Iris pigment epithelial cell (primary cell): ENCODE measurements at regions not wholly inside any gene's neighbourhood (a gene's known extent, or its start where the extent isn't known, plus 50 kb on each side); places are given as distances from the start of the nearest gene placed in this dataset.

Experiments used
- DNase-seq: peaks from one replicate; pipeline ENCODE4 v3.0.0-alpha.2; 2011; ENCODE audit warnings: low read depth

DNA sequence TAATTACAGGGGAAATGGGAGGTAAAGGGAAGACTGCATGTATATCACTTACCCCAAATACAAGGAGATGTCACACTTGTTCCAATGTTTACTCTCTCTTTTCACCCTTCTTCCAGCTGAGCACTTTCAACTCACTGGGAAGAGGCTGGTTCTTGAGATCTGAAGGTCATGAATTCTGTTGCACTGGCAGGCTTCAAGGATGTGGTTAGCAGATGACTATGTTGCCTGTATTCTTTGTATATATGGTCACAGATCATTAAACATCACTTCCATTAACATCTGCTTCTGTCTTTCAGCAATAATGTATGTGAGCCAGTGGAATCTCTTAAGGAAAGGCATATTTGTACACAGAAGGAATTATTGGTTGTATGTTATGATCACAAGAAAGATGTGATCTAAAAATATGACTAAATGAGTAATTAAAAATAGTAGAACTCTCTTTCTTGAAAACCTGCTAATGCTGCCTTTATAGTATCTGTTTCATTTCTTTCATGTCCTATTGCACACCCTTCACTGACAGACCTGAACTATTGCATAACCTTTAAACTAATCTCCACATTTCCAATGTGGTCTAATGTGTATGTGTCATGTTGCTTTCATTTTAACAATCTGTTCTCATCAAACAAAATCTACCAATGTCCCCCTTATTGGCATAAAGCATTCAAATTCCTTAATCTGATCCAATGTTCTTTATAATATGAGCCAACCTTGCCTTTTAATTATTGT lies 131.4 kb upstream of the EPHA7 start:
- DNase-seq: peak; percentile 3

GRCh38 chr6:93549868-93550267 lies 130.5 kb upstream of the EPHA7 start:
- no peak for DNase-seq

GRCh38 chr6:93524671-93525451 lies 105.5 kb upstream of the EPHA7 start:
- no peak for DNase-seq

GRCh38 chr6:93523365-93523764 lies 104.0 kb upstream of the EPHA7 start:
- no peak for DNase-seq

DNA sequence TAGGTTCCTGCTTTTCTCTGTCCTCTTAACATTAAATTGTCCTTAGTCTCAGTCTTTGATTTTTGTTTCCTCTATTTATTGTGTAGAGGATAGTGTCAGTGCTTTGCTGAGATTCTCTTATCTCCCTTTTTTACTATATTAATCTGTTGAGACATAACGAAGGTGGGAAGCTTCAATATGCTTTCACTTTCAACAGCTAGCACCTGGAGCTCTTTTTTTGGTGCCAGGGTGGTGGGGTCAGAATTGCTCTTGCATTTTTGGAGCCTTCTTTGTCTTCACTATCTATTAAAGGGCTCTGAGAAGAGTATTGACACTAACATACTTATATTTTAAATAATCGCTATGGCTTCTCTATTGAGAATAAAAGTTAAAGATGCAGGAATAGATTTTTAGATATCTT lies 97.1 kb upstream of the EPHA7 start:
- no peak for DNase-seq

DNA sequence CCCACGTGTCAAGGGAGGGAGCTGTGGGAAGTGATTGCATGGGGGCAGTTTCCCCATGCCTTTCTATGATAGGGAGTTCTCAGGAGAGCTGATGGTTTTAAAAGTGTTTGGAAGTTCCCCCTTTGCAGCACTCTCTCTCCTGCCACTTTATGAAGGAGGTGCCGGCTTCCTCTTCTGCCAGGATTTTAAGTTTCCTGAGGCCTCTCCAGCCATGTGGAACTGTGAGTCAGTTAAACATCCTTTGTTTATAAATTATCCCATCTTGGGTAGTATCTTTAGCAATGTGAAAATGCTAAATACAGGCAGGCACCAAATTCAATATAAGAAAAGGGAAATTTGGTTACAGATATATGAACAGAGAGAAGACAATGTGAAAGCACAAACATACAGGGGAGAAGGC lies 96.4 kb upstream of the EPHA7 start:
- no peak for DNase-seq

DNA sequence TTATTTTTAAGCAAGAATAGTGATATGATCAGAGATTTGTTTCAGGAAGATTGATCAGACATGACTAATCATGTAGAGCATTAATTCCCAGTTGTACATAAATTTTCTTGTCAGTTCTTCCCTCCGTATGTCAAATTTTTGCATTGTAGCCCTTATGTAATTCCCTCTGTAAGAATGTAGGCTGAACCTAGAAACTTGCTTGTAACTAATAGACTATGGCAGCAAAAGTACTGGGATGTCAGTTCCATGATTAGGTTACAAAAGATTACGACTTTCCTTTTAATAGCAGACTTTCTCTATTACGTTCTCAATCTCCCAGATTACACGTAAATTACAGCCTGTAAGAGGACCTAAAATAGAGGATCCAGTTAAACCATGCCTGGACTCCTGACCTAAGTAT lies 79.4 kb upstream of the EPHA7 start:
- DNase-seq: no peak

GRCh38 chr6:93496548-93496947 lies 77.2 kb upstream of the EPHA7 start:
- no peak for DNase-seq

DNA sequence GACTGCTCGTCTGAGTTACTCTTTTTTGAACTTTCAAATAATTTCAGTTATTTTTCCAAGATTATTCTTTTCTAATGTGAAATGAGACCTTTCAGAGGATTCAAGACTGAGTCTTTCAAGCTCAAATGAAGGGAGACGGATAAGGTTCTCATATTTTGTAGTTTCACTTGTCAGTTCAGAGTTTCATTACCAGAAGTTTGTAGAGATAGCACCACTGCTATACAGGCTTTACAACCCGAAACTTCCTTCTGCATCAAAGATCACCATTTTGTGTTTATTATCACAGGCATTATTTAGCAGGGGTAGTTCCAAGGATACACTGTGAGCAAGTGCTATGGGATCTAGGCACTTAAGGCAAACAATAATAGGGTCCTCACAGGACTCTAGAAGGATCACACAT lies 74.7 kb upstream of the EPHA7 start:
- no peak for DNase-seq

DNA sequence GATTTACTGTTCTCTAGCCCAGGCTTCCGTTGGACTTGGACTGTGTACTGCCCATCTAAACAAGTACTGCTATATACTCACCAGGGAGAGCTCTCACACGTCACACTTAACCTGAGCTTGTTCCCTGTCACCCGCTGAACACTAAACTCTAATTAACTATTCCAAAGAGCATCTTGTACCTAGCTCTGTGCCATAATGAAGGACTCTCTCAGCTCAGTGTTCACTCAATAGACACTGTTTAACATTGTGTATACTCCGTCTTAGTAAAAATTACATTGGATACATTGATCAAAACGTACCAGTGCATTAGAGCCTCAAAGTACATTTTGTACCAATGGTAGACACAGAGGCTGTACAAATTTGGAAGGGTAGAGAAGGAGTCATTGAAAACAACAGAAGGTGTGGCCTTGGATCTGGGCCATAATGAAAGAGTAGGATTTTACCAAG lies 55.4 kb upstream of the EPHA7 start:
- DNase-seq: no peak

DNA sequence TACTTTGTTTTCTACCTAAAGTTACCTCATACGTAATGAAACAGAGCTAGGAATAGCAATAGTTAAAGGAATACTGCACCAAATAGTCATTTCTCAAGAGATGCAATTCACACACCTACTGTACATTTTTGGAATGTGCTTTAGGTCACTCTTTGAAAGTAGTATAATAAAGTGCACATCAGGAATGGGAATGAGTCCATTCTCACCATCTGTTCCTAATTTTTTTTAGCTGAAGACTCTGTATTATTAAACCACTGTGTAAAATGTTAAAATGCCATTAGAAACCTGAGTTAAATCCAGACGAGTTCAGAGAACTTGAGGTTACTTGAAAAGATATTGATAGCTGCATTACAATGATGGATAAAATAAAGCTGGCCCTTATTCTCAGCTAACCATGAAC lies 51.9 kb upstream of the EPHA7 start:
- DNase-seq: no peak
